Right lobe of liver (tissue), 6 donors: ENCODE measurements at regions not wholly inside any gene's neighbourhood (a gene's known extent, or its start where the extent isn't known, plus 50 kb on each side); places are given as distances from the start of the nearest gene placed in this dataset.

ENCODE experiments used
- ATAC-seq, 4 donors: fragments of 200-7000 bp; cut with Tn5 transposase; one replicate each; pipeline ENCODE4 v1.9.1; 2020; ENCODE audit warnings: mild to moderate bottlenecking in 4 of 4, moderate library complexity in 4 of 4
- DNase-seq, 3 donors: peaks; one replicate each; pipeline ENCODE4 v3.0.0-alpha.2; 2020
- H3K27ac ChIP-seq, 3 donors: fragments of 200-600 bp; one replicate each; pipeline ENCODE4 v1.8.0; 2022
- H3K27me3 ChIP-seq, 2 donors: fragments of 200-600 bp; one replicate each; pipeline ENCODE4 v1.8.0; 2022
- H3K36me3 ChIP-seq, 4 donors: fragments of 200-600 bp; sonication (generic) in 1 of 4; one replicate each; pipeline versions ENCODE4 v1.5.1 to v1.8.0; 2017 to 2022; ENCODE audit warnings: control low read depth in 1 of 4
- H3K4me1 ChIP-seq, 4 donors: fragments of 200-600 bp; sonication (generic) in 1 of 4; one replicate each; pipeline versions ENCODE4 v1.5.1 to v1.8.0; 2017 to 2022; ENCODE audit warnings: control low read depth in 1 of 4
- H3K4me3 ChIP-seq, 3 donors: fragments of 200-600 bp; one replicate each; pipeline ENCODE4 v1.8.0; 2022
- H3K9me3 ChIP-seq, 4 donors: fragments of 200-600 bp; sonication (generic) in 1 of 4; one replicate each; pipeline versions ENCODE4 v1.5.1 to v1.8.0; 2017 to 2022; ENCODE audit warnings: control low read depth in 1 of 4
- POLR2A ChIP-seq: fragments of 450-650 bp; IDR thresholded peaks from one replicate; pipeline ENCODE4 v1.6.1; 2017; ENCODE audit warnings: antibody characterized with exemption, mild to moderate bottlenecking
- WGBS: methylation state at CpG from one replicate; pipeline ENCODE4 v1.1.6; 2018; ENCODE audit warnings: low coverage, low lambda C conversion rate; ENCODE audit not compliant: insufficient coverage; ENCODE audit errors: missing lambda C conversion rate; 5-methylcytosine and 5-hydroxymethylcytosine counted together
- intact Hi-C, 2 donors: fragments of 100-400 bp; cut with DNase I; formaldehyde crosslinking; loops; one replicate each; pipeline versions ENCODE4 v1.11.2 to v1.14.1; 2022
- TF ChIP-seq, protein P1 (sequence below), 4 donors: fragments of 200-600 bp in 3 of 4; fragments of 450-650 bp in 1 of 4; IDR thresholded peaks; one replicate each; pipeline versions ENCODE4 v1.5.1 to v1.8.0; 2016 to 2022; ENCODE audit warnings: antibody characterized with exemption in 4 of 4, mild to moderate bottlenecking in 2 of 4
- donor health status: DM: no; HTN: yes; CAD: no.
- donor health status: DM: no; HTN: no; CAD: no.
- donor health status: DM: no; HTN: no; CAD: no.
- donor health status: DM: no; HTN: yes; CAD: no.
- donor health status: DM: no; HTN: yes; CAD: no.

DNA sequence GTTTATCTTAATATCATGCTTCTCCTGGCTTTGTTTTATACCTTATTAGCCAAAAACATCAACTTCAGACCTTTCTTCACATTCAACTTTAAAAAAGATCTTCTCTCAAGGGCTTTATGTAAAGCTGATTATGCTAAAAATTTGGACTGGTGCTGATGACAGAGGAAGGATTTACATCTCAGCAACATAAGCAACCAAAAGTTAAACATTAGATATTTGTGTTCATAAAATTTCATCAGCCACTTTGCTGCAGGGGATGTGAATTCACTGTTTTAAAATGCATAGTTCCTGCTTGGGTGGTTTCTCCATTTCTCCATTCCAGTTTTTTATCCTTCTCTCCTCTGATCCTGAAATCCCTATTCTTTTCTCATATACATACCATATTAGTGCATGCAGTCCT is 398.6 kb upstream of the DDI1 start:
- no peaks in the 10 kb centered on the region for H3K4me1 ChIP-seq
- H3K9me3 ChIP-seq = no peaks in the 10 kb centered on the region
- no peak for ATAC-seq
- DNase-seq = no peak
- intact Hi-C loops = no loop called here
- no peak overlapping the region for H3K27ac ChIP-seq
- no peaks in the 10 kb centered on the region for H3K36me3 ChIP-seq
- no peaks in the 10 kb centered on the region for H3K27me3 ChIP-seq
- TF ChIP-seq, protein P1, sequence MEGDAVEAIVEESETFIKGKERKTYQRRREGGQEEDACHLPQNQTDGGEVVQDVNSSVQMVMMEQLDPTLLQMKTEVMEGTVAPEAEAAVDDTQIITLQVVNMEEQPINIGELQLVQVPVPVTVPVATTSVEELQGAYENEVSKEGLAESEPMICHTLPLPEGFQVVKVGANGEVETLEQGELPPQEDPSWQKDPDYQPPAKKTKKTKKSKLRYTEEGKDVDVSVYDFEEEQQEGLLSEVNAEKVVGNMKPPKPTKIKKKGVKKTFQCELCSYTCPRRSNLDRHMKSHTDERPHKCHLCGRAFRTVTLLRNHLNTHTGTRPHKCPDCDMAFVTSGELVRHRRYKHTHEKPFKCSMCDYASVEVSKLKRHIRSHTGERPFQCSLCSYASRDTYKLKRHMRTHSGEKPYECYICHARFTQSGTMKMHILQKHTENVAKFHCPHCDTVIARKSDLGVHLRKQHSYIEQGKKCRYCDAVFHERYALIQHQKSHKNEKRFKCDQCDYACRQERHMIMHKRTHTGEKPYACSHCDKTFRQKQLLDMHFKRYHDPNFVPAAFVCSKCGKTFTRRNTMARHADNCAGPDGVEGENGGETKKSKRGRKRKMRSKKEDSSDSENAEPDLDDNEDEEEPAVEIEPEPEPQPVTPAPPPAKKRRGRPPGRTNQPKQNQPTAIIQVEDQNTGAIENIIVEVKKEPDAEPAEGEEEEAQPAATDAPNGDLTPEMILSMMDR (IDR thresholded peaks at IDR 0.05) = no peak
- TF ChIP-seq POLR2A = no peak
- no peak overlapping the region for H3K4me3 ChIP-seq

DNA sequence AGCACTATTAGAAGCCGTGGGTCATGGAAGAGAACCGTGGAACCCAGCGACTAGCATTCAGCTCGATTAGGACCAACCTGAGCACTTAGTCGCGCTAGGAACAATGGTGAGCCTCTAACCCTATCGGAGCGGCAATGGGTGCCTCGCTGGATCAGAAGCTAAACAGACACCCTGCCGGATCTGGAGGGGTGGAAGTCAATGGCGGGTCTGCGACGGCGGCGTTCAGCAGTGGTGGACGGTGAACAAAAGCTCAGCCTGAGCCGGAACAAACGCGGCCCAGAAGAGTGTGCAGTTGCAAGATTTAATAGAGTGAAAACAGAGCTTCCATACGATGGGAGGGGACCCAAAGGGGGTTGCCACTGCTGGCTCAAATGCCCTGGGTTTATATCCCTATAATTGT is 391.8 kb upstream of the DDI1 start:
- intact Hi-C loops = no loop called here
- H3K36me3 ChIP-seq = no peaks in the 10 kb centered on the region
- TF ChIP-seq, protein P1 (IDR thresholded peaks at IDR 0.05) = no peak
- TF ChIP-seq POLR2A = no peak
- no peak overlapping the region for H3K27ac ChIP-seq
- no peak for DNase-seq
- no peaks in the 10 kb centered on the region for H3K9me3 ChIP-seq
- no peak overlapping the region for H3K4me3 ChIP-seq
- 82% methylated on average over 18 of the region's 20 CpGs for WGBS
- H3K27me3 ChIP-seq = no peaks in the 10 kb centered on the region
- ATAC-seq = no peak
- H3K4me1 ChIP-seq = no peaks in the 10 kb centered on the region

DNA sequence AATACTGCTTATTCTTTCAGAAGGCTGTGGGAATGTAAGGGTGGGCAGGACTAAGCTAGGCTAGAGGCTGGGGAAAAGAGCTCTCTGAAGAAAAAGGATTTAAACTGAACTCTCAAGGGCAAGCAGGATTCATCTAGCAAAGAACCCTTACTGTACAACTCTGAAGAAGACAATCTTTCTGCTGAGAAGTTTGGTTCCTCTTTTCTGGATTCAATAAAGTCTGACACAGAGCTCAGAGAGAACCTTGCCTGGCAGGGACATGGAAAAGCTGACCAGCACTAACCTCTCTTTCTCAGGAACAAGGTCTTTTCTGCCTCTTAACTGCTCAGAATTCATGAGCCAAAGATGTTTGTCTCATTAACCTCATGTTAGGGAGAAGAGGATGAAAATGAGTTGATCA is 388.4 kb upstream of the DDI1 start:
- Histone ChIP-seq H3K4me1 (no peaks in the 10 kb centered on the region), H3K27me3 (no peaks in the 10 kb centered on the region), H3K4me3 (no peak overlapping the region), H3K36me3 (no peaks in the 10 kb centered on the region), H3K27ac (no peak overlapping the region), H3K9me3 (no peaks in the 10 kb centered on the region)
- ATAC-seq (no peak), DNase-seq (no peak)
- TF ChIP-seq, protein P1 (IDR thresholded peaks at IDR 0.05) = no peak
- TF ChIP-seq POLR2A = no peak
- intact Hi-C loops = no loop called here

DNA sequence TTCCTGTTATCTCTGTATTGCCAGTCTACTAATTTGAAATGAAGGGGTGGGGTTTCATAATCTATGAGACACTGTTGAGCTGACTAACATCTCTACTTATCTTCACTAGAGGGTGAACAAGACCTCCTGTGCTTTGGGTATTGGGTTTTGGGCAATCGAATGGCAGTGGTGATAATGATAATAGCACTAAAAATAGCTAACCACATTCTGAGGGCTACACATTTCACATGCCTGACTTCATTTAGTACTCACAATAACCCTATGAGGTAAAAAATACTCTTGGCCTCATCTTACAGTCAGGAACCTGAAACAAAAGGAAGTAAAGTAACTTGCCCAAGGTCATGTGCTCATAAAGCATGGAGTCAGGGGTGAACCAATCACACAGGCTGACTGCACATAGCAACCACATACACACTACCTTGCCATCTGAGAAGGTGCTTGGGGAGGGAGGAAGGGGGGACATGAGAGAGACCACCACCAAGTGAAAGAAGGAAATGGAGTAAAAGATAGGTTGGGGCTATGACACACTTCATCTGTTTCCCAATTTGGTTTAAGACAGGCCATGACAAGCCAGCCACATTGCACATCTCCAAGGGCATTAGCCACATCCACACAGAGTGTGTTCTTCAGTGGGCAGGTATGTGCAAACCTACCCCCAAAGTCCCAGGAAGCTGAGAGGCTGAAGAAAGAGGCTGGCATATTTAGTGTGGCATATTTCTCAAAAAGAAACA is 387.6 kb upstream of the DDI1 start:
- Histone ChIP-seq H3K27ac (no peak overlapping the region), H3K4me1 (no peaks in the 10 kb centered on the region), H3K36me3 (no peaks in the 10 kb centered on the region), H3K27me3 (no peaks in the 10 kb centered on the region), H3K9me3 (no peaks in the 10 kb centered on the region), H3K4me3 (no peak overlapping the region)
- DNase-seq (no peak), ATAC-seq (no peak)
- TF ChIP-seq POLR2A = no peak
- TF ChIP-seq, protein P1 (IDR thresholded peaks at IDR 0.05) = no peak
- WGBS = 33% methylated on average over 1 of the region's 1 CpG
- intact Hi-C loops = no loop called here

DNA sequence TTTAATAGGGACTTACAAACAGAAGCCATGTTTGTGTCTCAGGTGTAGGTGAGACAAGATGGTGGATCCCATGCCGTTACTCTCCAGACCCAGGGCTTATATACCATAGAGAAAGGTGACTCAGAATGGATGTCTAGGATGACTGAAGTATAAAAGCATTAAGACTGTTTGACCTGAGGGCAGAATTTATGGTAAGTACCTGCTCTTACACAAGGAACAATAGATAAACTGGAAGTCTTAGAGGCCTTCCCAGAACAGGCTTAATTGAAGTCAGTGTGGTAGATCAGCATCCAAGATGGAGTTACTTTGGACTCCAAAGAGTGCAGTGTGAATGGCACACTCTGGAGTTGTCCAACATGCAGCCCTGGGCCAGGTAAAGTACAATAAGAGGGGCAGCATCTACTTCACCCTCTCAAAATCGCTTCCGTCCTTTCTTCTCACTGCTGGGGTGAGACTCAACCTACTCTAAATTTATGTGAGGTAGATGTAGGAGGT is 387.0 kb upstream of the DDI1 start:
- no peak for DNase-seq
- no peaks in the 10 kb centered on the region for H3K27me3 ChIP-seq
- H3K27ac ChIP-seq = no peak overlapping the region
- intact Hi-C loops = no loop called here
- no peaks in the 10 kb centered on the region for H3K36me3 ChIP-seq
- H3K4me1 ChIP-seq = no peaks in the 10 kb centered on the region
- TF ChIP-seq, protein P1 (IDR thresholded peaks at IDR 0.05) = no peak
- TF ChIP-seq POLR2A = no peak
- WGBS = 89% methylated on average over 3 of the region's 3 CpGs
- H3K4me3 ChIP-seq = no peak overlapping the region
- no peak for ATAC-seq
- H3K9me3 ChIP-seq = no peaks in the 10 kb centered on the region
